HEK293T (cell line): ENCODE measurements at regions not wholly inside any gene's neighbourhood (a gene's known extent, or its start where the extent isn't known, plus 50 kb on each side); places are given as distances from the start of the nearest gene placed in this dataset.
"Not testable (repeated sequence)": the region's sequence is repeated elsewhere in the genome, so short reads cannot be mapped to it uniquely, and the experiment has no call there.

Source experiments
- CTCF ChIA-PET: fragments of 350-600 bp; formaldehyde crosslinking; extraction: SDS; loops from one replicate; lab custom pipeline; 2021; ENCODE audit warnings: antibody characterized with exemption, inconsistent platforms; lab: Yijun Ruan, JAX
- POLR2A ChIA-PET: fragments of 350-600 bp; formaldehyde crosslinking; extraction: SDS; loops from one replicate; lab custom pipeline; 2020; ENCODE audit warnings: antibody characterized with exemption, inconsistent platforms; lab: Yijun Ruan, JAX
- DNase-seq: peaks from one replicate; pipeline ENCODE4 v3.0.0; 2012; ENCODE audit warnings: mixed read lengths; ENCODE audit errors: extremely low spot score
- ARNT ChIP-seq: fragments of 450-650 bp; IDR thresholded peaks from 2 replicates; pipeline ENCODE4 v1.6.1; 2017; ENCODE audit warnings: mild to moderate bottlenecking
- BHLHE40 ChIP-seq: fragments of 450-650 bp; IDR thresholded peaks from 2 replicates; pipeline ENCODE4 v1.6.1; 2016; ENCODE audit warnings: mild to moderate bottlenecking, moderate library complexity, borderline replicate concordance
- CTBP1 ChIP-seq: fragments of 450-650 bp; IDR thresholded peaks from 2 replicates; pipeline ENCODE4 v1.6.1; 2016; ENCODE audit warnings: borderline replicate concordance
- ELF4 ChIP-seq: fragments of 450-650 bp; IDR thresholded peaks from 2 replicates; pipeline ENCODE4 v1.6.1; 2017; ENCODE audit warnings: antibody characterized with exemption
- FOXA1 ChIP-seq: fragments of 450-650 bp; IDR thresholded peaks from 2 replicates; pipeline ENCODE4 v1.6.1; 2016; ENCODE audit warnings: mild to moderate bottlenecking
- FOXK2 ChIP-seq: fragments of 450-650 bp; IDR thresholded peaks from 2 replicates; pipeline ENCODE4 v1.6.1; 2016; ENCODE audit warnings: mild to moderate bottlenecking
- FOXM1 ChIP-seq: fragments of 450-650 bp; IDR thresholded peaks from 2 replicates; pipeline ENCODE4 v1.6.1; 2017; ENCODE audit warnings: mild to moderate bottlenecking, borderline replicate concordance
- HDGF ChIP-seq: fragments of 450-650 bp; IDR thresholded peaks from 2 replicates; pipeline ENCODE4 v1.6.1; 2017; ENCODE audit warnings: antibody characterized with exemption, borderline replicate concordance
- L3MBTL2 ChIP-seq: fragments of 450-650 bp; conservative IDR thresholded peaks from 2 replicates; pipeline ENCODE4 v1.6.1; 2016; ENCODE audit warnings: mild to moderate bottlenecking
- LEF1 ChIP-seq: fragments of 450-650 bp; IDR thresholded peaks from 2 replicates; pipeline ENCODE4 v1.6.1; 2017; ENCODE audit warnings: mild to moderate bottlenecking, borderline replicate concordance
- NFRKB ChIP-seq: fragments of 450-650 bp; IDR thresholded peaks from 2 replicates; pipeline ENCODE4 v1.6.1; 2016; ENCODE audit warnings: mild to moderate bottlenecking, moderate library complexity
- SP1 ChIP-seq: fragments of 450-650 bp; IDR thresholded peaks from 2 replicates; pipeline ENCODE4 v1.6.1; 2017
- SUZ12 ChIP-seq: fragments of 450-650 bp; IDR thresholded peaks from 2 replicates; pipeline ENCODE4 v1.6.1; 2016; ENCODE audit warnings: mild to moderate bottlenecking
- TARDBP ChIP-seq: fragments of 450-650 bp; IDR thresholded peaks from 2 replicates; pipeline ENCODE4 v1.6.1; 2016
- ZNF384 ChIP-seq: fragments of 450-650 bp; IDR thresholded peaks from 2 replicates; pipeline ENCODE4 v1.6.1; 2016
- TF ChIP-seq, protein P1 (sequence below): fragments of 450-650 bp; IDR thresholded peaks from 2 replicates; pipeline ENCODE4 v1.6.1; 2016

DNA sequence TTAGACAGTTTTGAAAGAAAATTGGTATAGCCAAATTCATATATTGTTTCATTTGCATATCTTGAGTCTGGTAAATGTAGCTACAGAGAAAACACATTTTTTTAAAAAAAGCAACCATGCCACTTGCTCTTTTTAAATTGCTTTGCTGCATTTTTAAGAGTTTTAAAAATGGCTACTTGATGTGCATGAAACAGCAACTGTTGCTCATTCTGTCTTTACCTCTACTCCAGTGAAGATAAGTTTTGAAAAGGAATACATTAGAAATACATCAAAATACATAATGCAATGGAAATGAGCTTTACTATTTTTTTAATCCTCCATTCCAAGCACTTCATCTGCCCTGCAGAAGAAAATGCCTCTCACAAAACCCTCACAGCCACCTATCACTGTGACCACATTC is 95.5 kb downstream of the IFI44 start:
- ChIA-PET CTCF (no interaction called here), POLR2A (no interaction called here)
- no peak for DNase-seq
- TF ChIP-seq LEF1 (no peak), HDGF (no peak), ZNF384 (no peak), FOXM1 (no peak), SUZ12 (no peak), FOXK2 (no peak), FOXA1 (no peak), L3MBTL2 (no peak), CTBP1 (no peak), SP1 (no peak), NFRKB (no peak), TARDBP (no peak), ARNT (no peak), BHLHE40 (no peak), ELF4 (no peak)
- TF ChIP-seq, protein P1, sequence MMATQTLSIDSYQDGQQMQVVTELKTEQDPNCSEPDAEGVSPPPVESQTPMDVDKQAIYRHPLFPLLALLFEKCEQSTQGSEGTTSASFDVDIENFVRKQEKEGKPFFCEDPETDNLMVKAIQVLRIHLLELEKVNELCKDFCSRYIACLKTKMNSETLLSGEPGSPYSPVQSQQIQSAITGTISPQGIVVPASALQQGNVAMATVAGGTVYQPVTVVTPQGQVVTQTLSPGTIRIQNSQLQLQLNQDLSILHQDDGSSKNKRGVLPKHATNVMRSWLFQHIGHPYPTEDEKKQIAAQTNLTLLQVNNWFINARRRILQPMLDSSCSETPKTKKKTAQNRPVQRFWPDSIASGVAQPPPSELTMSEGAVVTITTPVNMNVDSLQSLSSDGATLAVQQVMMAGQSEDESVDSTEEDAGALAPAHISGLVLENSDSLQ: no peak

DNA sequence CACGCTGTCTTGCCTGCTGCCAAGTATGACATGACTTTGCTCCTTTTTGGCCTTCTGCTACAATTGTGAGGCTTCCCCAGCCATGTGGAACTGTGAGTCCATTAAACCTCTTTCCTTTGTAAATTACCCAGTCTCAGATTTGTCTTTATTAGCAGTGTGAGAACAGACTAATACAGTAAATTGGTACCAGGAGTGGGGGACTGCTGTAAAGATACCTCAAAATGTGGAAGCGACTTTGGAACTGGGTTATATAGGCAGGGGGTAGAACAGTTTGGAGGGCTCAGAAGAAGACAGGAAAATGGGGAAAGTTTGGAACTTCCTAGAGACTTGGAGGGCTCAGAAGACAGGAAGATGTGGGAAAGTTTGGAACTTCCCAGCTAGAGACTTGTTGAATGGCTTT is 104.0 kb downstream of the IFI44 start:
- POLR2A ChIA-PET, CTCF ChIA-PET, DNase-seq: not testable (repeated sequence)

DNA sequence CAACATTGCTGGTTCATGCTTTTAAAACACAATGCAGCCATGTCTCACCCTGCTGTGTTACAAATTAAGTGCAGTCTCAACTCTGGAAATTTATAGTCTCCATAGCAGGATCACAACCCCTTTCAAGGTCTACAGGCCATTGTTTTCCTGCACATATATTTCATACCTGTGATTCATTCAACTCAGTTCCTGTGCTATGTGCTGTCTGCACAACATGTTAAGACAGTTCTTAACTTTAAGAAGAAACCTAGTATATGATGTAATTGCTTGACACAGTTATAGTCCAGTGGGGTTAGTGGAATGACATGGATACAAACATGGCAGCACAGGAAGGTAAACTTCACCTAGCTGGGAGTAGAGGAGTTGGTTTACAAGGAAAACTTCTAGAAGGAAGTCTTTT is 106.4 kb downstream of the IFI44 start:
- no peak for TF ChIP-seq NFRKB
- TF ChIP-seq BHLHE40: no peak
- TF ChIP-seq ZNF384: no peak
- no peak for TF ChIP-seq FOXA1
- TF ChIP-seq ARNT: no peak
- TF ChIP-seq FOXK2: no peak
- TF ChIP-seq LEF1: no peak
- no peak for TF ChIP-seq FOXM1
- no peak for TF ChIP-seq ELF4
- no peak for TF ChIP-seq SP1
- TF ChIP-seq CTBP1: no peak
- TF ChIP-seq SUZ12: no peak
- TF ChIP-seq, protein P1: no peak
- CTCF ChIA-PET: no interaction called here
- POLR2A ChIA-PET: no interaction called here
- DNase-seq: no peak

DNA sequence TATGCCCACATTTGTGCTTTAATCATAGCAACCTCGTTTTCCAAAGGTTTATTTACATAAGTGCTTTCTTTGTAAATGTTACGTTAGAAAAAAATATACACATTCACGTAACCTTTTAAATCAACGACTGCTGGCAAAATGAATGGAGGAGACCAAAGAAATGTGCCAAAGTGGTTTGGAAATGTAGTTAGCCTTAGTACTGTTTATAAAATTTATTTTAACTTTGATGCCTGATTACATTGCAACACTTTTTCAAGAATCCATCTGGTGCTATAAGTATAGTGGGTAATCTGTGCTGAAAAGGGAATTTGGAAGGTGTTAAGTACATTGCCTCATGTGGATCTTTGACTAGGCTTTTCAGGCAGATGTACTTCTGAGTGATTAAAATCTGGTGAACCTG is 108.9 kb downstream of the IFI44 start:
- no peak for DNase-seq

DNA sequence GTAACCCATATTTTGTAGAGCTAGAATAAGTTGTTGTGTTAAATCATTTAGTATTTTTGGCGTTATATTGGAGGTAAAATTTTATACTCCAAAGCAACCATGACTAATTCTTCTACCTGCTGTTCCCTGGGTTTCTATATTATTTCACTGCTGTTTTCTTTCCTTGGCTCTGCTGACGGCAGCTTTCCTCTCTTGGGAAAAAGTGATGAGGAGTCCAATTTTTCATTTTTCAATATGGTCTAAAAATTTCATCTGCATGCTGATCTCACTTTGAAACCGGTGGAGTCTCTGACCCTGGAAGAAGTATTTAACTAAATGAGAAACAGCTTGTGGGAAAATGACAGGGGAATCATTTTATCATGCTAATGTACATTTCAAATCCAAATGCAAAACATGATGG is 110.2 kb downstream of the IFI44 start:
- POLR2A ChIA-PET: no interaction called here
- CTCF ChIA-PET: no interaction called here
- DNase-seq: no peak

More for the DNA sequence above, 108.9 kb downstream of the IFI44 start:
- CTCF ChIA-PET: no interaction called here
- POLR2A ChIA-PET: no interaction called here
- TF ChIP-seq FOXK2 (no peak), ELF4 (no peak)

DNA sequence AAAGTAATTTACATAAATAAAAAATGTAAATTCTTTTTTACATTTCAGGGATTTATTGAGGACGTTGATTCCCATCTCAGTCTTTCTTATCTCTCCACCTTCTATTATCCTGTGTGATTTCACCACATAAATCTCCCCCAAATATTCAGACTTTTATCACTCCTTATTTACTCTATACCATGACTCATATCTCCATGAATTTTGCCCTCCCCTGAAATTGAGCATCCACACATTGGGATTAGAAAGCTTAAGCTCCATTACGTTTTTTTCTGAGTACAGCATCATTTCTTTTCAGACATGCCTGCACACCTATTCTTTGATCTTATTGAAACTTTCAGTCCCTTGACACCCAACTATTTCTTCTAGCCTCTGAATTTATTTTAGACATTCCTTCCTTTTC is 111.2 kb downstream of the IFI44 start:
- TF ChIP-seq FOXA1 (no peak), BHLHE40 (no peak), SP1 (no peak), ELF4 (no peak), ARNT (no peak), L3MBTL2 (no peak), SUZ12 (no peak), CTBP1 (no peak), HDGF (no peak), ZNF384 (no peak), TARDBP (no peak)
- no peak for DNase-seq
- POLR2A ChIA-PET: no interaction called here
- CTCF ChIA-PET: interaction anchor here (0.6 kb wide), 1 partner anchor 593 kb away, joined by 3 read pairs; no protein-coding TSS in a partner anchor

More for the DNA sequence above, 110.2 kb downstream of the IFI44 start:
- TF ChIP-seq BHLHE40: no peak

DNA sequence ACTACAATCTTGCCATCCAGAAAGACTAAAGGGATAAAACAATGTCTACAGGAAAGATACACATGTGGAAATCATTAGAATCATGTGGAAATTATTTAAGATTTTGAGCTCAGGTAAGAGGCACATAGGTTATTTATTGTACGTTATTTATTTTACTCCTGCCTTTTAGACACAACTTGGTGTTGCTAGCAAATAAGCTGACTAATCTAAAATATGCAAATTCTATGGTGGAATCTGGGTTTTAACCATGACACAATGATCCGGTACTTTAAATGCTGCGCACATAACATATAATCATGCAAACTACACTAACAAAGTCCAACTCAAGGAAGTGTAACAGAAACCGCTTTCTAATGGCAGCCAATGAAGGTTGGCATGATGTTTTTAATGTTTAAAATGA is 112.5 kb downstream of the IFI44 start:
- ChIA-PET CTCF (no interaction called here), POLR2A (no interaction called here)
- TF ChIP-seq SP1 (no peak), HDGF (no peak), FOXM1 (no peak), ARNT (no peak), TARDBP (no peak), ZNF384 (no peak), ELF4 (no peak), FOXA1 (no peak)
- no peak for DNase-seq

DNA sequence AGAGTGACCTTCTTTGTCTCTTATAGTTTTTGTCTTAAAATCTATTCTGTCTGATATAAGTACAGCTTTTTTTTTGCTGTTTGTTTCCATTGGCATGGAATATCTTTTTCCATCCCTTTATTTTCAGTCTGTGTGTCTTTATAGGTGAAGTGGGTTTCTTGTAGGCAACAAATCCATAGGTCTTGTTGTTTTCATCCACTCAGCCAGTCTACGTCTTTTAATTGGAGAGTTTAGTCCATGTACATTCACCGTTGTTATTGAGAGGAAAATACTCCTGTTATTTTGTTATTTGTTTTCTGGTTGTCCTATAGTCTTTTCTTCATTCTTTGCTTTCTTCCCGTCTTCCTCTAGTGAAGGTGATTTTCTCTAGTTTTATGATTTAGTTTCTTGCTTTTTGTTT is 115.9 kb downstream of the IFI44 start:
- no peak for DNase-seq
- TF ChIP-seq CTBP1 (no peak), ZNF384 (no peak), L3MBTL2 (no peak)
- POLR2A ChIA-PET: no interaction called here

More for the DNA sequence above, 115.9 kb downstream of the IFI44 start:
- CTCF ChIA-PET: no interaction called here
